RCC 7860 (cell line): ENCODE measurements at regions not wholly inside any gene's neighbourhood (a gene's known extent, or its start where the extent isn't known, plus 50 kb on each side); places are given as distances from the start of the nearest gene placed in this dataset.
"Not testable (repeated sequence)": the region's sequence is repeated elsewhere in the genome, so short reads cannot be mapped to it uniquely, and the experiment has no call there.

Experiments used
- DNase-seq: peaks from one replicate; pipeline ENCODE4 v3.0.0-alpha.2; 2015; ENCODE audit warnings: low spot score
- FAIRE-seq: peaks from 2 replicates; lab custom pipeline; 2012; peaks lifted over from hg19 to GRCh38; lab: Jason Lieb, UNC

DNA sequence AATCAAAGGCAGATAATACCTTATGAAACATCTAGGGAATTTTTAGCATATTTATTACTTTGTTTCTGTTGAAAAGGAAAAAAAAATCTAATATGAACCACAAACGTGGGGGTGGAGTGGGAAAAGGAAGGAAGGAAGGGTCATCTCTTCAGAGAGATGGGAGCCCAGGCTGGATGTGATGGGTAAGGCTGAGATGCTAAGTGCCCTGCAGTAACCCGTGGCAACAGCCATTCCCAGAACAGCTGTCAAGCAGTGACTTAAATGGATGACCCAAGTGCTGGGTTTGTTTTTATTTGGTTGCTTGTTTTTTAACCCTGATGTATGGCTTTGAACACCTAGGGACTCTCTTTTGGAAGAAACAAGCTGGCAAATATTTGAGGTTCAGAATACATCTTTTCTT, 50.7 kb upstream of the KLF7 start:
- FAIRE-seq = no peak
- DNase-seq = no peak

DNA sequence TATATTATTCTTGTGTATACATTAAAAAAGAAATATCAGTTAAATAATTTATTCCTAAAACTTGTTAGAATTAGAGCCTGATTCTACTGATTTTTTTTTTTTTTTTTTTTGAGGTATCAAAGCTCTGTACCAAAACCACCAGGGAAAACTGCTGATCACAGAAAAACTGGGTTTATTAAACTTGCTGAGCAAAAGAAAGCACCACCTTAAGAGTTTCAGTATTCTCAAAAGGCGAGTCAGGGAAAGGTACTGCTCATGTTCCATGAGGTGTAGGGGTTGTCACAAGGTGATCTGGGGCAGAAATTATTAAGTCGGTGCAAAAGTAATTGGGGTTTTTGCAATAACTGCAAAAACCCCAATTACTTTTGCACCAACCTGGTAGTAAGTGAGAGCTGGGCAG, 51.7 kb upstream of the KLF7 start:
- FAIRE-seq = no peak
- DNase-seq = no peak

DNA sequence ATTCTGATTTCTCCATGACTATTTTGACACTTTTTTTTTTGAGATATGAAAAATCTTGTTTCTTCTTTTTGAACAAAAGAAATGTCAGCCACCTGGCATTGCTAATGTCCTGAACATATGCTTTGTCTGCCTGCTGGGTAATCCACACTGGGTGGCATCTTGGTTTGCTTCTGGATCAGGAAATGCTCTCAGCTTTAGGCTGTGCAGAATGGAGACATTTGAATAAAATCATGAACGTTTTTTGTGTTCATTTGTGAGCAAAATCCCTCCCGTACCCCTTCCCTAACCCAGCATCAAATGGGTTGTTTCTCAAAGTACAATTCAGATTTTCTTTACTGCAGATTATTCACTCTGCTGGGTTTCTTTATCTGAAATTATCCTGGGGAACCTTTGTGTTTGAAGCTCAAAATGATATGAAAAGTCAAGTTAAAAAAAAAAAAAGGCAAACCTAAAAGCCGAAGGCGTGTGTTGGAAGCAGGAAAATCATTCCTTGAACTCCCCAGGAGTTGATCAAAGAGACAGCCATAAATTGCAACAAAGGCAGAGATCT, 53.4 kb upstream of the KLF7 start:
- DNase-seq (no peak), FAIRE-seq (no peak)

DNA sequence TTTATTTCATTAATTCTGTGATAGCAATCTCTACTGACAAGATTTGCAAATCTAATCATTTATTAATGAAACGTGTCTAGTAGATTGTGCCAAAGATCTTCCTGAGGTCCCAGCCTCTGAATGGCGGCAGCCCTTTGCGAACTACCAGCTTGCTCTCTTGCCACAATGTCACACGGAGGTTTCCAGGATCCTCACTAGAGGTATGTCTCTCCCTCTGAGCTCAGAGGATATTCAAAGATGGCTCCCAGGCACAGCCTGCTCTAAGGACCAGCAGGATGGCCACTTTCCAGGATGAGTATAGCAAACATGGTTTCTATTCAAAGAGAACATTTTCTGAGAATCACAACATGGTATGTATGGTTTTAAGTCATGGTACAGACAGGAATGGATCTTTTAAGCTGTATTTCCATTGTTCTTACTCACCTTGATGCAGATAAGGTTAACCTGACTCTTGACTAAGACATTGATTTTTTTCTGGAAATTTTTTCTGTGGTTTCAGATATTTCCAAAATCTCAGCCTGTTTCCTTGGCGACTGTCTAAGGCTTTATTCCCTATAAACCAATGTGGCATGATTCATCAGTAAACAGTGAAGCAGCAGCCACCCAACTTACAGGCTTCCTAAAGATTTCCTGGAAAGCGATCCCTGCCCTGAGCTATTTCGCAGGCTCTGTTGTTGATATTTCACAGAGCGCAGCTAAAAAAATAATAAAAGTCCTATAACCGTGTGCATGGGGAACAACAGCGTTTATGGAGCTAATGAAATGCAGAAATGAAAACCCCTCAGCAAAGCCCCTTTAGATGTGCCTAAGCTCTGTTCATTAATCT, 54.1 kb upstream of the KLF7 start:
- DNase-seq = peak; percentile 62
- no peak for FAIRE-seq

DNA sequence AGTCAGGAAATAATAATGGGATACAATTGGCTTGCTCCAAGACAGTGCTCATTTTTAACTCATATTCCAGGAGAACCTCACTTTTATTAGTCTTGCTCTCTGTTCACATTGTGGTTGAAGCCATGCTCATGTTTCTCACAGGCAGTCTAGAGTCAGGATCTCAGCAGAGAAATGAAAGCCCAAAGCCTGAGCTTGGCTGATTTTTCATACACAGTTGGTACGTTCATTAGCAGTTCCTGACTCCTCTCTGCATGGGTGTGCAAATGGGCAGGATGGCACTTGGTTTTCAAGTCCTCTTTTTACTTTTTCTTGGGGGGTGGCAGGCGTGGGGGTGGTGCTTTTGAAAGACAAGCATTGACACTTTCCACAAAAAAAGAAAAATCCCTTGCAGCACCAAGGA, 56.0 kb upstream of the KLF7 start:
- no peak for FAIRE-seq

DNA sequence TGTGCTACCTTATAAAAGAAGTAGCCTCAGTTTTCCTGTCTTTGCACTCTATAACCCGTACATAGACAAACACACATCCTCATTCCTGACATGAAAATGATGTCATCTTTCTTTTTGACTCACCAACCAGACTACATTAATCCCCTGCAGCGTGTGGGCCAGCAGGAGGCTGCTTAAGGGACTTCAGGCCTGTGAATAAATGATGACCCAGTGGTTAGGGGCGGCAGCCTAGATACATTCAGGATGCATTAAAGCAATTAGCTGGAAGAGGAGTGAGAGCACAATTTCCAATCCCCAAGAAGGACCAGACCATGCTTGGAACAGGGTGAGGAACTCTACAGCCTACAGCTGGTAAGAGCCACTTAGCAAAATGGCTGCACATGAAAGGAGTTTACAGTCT, 57.3 kb upstream of the KLF7 start:
- FAIRE-seq (peak; percentile 84), DNase-seq (peak; percentile 87)

More for the DNA sequence above, 56.0 kb upstream of the KLF7 start:
- no peak for DNase-seq

DNA sequence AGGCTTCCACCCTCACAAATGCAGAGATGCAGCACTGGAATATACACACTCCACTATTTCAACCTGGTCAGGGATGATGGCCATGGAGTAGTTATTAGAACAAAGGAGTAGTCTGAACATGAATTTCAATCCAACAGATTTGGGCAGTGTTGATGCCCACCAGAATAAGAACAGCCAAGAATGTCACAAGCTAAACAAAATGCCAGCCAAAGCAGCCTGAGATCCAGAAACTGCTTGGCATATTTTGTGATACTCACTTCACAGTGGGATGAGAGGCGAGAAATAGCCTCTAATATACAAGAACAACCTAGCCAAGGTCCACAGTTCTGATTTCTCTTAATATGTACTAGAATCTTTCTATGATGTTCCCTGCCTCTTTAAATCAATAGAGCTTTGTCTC, 58.6 kb upstream of the KLF7 start:
- FAIRE-seq = no peak
- no peak for DNase-seq

DNA sequence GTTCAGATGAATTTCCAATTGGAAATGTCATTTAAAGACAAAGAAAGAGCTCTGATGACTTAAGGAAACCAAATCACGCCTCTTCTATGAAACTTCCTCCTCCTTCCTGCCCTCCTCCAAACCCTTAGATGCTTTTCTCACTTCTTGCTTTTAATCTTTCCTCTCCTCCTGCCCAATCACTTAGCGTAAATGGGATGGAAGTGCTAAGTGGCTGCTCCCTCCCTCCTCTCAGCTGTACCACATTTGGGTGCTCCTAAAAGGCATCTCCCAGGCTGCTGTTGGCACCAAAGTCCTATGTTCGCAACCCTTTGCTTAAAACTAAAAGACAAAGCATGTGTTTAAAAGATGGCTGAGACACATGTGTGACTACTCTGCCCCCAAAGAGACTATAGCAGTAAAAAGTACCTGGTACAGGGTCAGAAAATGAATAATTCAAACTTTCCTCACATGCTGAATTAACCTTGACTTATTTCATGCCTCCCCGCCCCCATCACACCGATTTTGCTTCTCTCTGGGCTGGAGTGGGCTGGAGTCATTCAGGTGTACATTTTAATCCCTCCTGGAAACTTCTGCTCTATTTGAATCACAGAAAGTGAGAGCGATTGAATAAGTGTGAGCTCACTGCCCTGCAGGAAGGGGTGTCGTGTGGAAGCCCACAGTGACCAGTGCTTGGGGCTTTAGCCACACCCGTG, 59.2 kb upstream of the KLF7 start:
- DNase-seq = no peak
- FAIRE-seq = no peak

DNA sequence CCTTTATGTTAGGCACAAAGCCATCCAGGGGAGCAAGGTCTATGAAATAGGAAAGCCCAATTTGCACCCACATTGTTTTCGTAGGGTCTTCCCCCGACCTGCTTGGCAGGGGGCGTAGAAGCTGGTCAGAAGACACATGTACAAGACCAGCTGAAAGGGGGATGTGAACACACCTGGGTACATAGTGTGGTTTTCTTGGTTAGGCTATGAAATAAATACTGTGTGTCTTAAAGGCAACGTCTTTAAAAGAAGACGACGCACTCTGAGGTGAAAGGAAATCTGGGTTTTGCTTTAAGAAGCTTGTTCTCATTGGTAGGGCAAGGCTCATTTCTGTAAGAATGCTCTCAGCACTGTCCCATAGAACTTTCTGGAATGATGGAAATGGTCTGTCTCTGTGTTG, 60.0 kb upstream of the KLF7 start:
- FAIRE-seq = no peak
- no peak for DNase-seq

DNA sequence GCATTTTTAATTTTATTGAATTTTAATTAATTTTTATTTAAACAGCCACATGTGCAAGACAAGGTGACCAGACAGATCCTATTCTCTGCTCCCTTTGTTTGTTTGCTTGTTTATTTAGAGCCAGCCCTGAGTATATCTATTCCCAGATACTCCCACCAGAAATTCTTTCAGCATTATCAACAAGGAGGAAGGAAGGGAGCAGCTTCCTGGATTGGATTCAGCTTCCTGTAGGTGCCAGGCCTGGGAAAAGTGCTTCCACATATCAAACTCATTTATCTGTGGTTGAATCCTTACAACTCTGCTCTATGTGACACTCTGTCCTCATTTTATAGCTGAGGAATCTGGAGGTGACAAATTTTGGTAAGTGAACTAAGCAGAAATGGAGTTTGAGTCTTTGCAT, 60.5 kb upstream of the KLF7 start:
- no peak for FAIRE-seq
- no peak for DNase-seq

DNA sequence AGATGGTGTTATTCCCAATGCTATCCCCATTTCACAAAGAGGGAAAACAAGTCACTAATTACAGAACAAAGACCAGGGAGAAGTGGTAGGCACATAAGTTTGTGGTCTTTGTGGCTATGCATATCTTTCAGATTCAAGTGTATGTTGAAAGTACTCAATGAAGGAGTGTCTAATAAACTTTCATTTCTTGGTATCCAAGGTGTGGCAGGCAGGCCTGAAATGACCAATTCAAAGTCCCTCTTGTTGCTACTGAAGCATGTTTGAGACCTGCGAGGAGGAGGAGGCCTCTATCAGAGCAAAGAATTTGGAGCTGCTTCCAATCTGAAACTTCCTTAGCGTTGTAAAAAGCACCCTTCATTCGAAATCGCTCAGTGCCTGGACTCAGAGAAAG, 60.9 kb upstream of the KLF7 start:
- no peak for FAIRE-seq
- no peak for DNase-seq

DNA sequence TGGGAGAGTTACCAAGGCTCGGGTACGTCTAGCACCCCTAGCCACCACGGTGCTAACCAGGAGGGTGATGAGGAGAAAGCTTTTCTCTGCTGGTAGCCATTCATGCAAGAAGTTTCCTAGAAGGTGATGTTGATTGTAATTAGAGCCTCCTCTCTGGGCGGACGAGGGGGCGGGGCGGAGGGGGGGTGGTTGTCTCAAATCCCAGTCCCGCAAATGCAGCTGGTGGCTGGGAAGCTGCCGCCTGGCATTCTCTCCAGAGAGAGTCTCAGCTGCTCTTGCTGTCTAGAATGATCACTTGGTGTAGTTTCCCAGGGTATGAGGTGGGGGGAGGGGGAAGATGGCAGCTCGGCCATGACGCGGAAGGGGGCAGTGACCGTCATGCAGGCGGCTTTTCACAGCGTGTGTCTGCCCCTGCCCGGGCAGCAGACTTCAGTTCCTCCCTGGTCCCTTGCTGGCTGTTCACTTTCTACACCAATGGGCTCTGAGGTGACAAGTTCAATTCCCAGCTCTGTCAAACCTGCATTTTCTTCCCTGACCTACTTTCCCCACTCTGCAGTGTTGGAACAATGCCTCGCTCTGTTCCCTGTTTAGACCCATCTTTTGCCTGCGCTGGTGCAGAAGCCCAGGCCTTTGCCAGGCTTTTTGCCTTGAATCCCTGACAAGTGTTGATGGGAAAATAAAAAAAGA, 61.5 kb upstream of the KLF7 start:
- DNase-seq = no peak
- no peak for FAIRE-seq

DNA sequence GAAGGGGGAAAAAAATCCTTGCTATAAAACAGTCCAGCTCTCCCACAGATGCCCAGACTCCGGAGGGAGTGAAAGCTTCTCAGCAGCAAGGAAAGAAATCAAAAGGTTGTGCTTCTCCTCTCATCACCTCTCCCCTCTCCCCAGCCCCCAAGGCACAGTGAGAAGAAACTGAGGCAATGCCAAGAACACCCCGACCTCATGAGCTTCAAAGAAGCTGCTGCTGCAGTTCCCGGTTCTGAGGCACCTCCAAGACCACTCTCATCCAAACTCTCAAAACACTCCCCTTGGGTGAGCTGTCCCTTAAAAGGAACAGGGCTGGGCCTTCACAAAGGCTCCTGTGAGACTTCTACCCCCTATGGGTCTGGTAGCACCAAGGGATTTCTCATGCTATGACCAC, 62.0 kb upstream of the KLF7 start:
- FAIRE-seq = no peak

DNA sequence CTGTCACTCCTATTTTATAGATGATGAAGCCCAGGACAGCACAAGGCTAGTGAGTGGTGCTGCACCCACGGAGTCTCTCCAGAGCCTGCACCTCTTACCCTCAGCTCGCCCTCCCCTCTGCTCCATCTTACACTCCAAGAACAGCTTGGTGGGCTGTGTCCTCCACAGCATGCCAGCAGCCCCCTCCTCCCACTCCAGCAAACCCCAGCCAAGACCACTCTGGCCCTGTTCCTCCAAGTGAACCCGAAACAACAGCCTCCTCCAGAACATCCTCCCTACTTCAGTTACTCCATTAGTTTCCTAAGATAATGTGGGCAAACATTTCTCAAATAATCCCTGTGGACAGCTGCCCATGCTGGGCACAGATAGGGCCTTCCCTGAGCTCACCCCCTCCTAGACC, 62.7 kb upstream of the KLF7 start:
- FAIRE-seq (no peak), DNase-seq (no peak)

More for the DNA sequence above, 62.0 kb upstream of the KLF7 start:
- DNase-seq = no peak

DNA sequence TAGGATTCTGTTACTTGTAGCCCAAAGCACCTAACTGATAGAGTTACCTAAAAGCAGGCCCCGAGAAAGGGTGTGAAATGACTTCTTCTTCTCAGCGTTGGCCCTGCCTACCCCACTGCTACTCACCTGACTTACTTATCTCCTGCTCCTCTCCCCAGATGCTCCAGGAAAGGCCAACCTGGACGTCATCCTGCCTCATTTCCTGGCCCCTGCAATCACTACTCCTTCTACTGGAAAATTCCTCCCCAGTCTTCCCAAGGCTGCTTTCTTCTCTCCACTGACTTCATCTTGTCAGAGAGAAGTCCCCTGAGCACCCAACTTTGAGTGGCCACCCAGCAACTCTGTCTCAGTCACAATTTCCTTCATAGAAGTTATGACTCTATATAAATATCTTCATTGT, 63.4 kb upstream of the KLF7 start:
- FAIRE-seq (no peak), DNase-seq (no peak)

DNA sequence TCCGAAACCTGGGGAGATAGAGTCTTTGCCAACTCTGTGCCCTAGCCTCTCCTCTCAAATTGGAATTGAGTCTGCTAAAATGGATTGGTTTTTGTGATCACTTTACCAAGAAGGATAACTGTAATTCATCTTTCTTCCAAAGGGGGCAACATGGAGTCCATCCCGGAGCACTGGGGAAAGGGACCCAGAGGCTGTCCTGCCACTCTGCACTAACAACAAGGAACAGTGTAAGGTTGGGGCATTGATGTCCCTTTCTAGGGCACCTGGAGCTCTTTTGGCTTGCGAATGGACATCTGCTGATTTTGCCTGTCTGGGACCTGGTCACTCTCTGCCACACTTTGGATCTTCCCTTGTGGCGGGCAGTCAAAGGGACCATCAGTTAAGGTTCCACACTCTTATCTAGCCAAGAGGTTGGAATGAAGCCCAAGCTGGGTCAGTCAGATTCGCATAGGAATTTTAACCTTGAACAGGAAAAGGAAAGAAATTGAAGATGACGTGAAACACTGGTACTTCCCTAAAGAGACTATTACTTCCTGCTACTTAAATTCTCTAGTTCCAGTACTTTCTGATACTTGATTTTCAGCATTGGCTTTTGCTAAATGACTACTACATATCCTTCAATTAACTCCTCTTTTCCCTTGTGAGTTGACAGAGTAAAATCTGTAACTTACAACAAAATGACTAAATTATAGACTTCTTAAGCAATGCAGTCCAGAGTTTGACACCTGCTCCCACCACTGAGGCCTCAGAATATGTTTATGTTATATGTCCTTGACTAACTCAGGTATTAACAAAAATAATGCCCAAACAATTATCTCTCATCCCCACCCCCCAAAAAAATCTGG, 64.7 kb upstream of the KLF7 start:
- FAIRE-seq (no peak), DNase-seq (no peak)

DNA sequence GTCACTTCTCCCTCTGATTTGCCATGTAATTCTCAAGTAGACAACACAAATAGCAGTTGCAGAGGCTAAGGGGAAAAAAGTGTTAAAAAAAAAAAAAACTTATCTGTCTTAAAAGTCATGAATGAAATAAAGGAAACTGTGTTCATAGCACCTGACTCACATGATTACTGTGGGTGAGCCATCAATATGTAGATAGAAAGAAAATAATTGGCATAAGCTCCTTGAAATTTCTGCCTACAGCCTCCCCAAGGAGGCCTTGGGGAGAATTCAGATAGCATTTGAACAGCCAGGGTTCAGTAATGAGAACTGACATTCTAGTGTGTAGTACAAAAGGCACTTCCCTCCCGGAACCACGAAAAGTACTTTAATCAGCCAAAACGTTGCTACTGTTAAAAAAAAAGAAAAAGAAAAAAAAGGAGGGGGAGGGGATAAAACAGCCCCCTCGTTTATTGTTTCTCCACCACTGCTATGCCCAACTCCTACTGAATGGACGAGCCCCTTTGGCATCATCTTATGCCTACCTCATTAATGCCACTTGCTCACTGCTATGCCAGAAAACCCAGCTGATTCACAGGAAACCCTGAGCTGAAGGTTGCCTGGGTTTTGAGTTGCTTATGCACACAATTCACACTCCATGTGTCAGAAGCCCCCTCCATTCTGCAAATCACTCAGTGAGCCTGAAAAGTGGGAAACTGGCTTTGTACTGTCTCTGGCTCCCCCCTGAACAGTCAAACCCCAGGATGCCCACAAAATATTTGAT, 65.5 kb upstream of the KLF7 start:
- DNase-seq = no peak
- no peak for FAIRE-seq

DNA sequence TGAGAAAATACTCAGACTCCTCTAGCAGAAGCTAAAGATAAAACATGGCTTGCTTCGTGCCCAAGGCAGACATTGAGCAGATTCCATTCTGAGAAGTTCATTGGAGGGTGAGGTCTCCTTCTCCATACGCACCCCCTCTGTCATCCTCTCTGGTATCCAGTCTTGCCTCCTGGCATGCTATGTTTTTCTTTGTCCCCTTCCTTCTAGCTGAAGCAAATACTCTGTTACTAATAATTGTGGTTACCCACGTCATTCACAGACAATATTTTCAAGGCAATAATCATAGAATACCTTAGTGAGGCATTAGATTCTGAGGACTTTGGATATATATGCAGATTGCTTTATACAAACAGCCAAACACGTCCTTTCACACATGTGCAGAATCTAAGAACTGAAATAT, 66.2 kb upstream of the KLF7 start:
- DNase-seq (no peak), FAIRE-seq (no peak)

DNA sequence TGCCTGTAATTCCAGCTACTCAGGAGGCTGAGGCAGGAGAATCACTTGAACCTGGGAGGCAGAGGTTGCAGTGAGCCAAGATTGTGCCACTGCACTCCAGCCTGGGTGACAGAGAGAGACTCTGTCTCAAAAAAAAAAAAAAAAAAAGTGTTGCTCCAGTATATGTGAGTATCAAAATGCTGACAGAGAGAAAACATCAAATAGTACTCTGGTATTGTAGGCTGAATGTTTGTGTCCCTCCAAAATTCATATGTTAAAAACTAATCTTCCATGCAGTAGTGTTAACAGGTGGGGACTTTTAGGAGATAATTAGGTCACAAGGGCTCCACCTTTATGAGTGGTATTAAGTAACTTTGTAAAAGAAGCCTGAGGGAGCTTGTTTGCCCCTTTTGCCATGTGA, 67.4 kb upstream of the KLF7 start:
- DNase-seq, FAIRE-seq: not testable (repeated sequence)

DNA sequence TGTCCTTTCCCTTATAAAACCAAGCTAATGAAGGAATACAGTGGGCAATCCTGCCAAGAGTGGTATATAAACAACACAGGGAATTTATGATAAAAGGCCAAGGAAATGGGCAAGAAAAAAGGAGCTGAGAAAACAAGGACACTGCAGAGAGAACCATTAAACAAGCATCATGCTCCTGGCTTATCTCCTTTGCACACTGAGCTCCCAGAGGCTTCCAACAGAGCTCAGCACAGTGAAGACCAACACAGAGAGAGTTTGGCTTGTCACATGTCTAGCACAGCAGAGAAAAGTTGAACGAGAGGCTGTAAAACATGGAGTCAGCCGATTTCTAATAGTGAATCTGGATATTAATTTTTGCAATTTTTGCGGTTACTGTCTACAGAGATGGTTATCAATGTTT, 68.0 kb upstream of the KLF7 start:
- DNase-seq (no peak), FAIRE-seq (no peak)
